Mesenteric fat pad (tissue), 1 donor: ENCODE measurements at regions not wholly inside any gene's neighbourhood (a gene's known extent, or its start where the extent isn't known, plus 50 kb on each side); places are given as distances from the start of the nearest gene placed in this dataset.

Experiments
- DNase-seq: peaks from one replicate; pipeline ENCODE4 v3.0.0-alpha.2; 2020; ENCODE audit warnings: low spot score
- donor health status: DM: yes; HTN: yes; CAD: no.

DNA sequence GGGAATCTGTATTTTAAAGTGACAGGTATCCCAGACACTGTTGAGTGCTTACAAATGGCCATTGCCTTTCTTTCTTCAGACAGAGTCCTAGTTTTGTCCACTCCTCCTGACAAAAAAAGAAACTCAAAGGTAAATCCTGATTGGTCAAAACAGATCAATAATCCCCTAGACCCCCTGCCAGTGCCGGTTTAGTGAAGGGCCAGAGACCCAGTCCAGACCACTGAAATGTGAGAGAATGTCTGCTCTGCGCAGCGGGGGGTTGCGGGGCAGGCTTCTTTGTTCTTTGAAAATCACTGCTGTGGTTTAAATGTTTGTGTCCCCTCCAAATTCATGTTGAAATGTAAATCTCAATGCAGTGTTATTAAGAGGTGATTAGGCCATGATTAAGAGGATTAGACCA lies 177.7 kb upstream of the GPR26 start:
- DNase-seq, result no peak

DNA sequence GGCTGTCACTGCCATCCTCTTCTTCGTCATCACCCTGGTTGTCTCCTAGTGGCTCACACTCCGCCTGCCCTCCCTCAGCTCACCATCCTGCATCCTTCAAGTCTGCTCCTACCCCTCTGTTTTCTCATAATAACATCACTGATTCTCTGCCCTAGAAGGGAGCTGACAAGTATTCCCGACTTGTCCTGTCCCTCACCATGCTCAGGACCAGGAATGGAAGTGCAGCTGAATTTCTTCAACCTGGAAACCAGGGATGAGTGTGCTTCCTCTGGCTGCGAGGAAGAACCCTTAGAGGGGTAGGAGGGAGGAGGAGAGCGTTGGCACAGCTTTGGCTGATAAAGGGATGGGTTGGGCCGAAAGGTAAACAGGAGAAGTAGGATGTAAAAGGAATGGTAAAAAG lies 174.8 kb upstream of the GPR26 start:
- DNase-seq, result no peak

DNA sequence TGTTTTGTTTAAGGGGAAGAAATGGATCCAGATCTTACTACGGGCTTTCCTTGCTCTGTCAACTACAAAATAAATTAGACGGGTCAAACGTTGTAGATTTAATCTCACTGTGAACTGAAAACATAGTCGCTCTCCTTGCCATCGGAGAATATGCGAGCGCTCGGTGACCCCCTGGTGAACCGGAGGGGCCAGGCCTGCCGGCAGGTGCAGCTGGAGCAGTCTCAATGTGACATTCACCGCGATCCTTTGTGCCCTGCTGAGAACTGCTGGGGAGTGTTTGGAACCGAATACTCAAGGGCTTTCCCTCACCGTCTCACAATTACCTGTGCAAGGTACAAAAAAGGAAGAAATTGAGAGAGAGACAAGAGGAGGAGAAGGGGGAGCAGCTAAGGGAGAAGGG lies 174.1 kb upstream of the GPR26 start:
- DNase-seq, result no peak

- no peak for DNase-seq
These were observed 171.8 kb upstream of the GPR26 start for GRCh38 chr10:123494301-123494808.

GRCh38 chr10:123496375-123496774 lies 169.8 kb upstream of the GPR26 start:
- DNase-seq, result no peak

- DNase-seq, result no peak
These were observed 169.0 kb upstream of the GPR26 start for GRCh38 chr10:123496996-123497660.

DNA sequence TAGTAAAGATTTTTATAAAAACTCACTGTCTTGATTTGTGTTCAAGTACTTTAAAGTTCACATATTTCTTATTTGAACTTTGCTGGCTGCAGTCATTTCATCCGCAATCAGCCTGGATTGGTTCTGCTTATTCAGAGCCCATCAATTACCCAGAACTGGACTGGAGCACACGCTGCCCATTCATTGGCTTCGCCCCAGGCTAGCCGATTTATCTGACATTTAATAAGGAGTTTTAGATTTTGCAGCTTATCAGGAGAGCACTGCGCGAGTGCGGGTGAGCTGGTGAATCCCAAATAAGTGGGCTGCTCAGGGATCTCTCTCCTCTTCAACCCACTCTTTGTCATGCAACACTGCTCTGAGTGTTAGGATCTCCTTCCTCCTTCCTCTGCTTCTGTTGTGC lies 166.0 kb upstream of the GPR26 start:
- no peak for DNase-seq

DNA sequence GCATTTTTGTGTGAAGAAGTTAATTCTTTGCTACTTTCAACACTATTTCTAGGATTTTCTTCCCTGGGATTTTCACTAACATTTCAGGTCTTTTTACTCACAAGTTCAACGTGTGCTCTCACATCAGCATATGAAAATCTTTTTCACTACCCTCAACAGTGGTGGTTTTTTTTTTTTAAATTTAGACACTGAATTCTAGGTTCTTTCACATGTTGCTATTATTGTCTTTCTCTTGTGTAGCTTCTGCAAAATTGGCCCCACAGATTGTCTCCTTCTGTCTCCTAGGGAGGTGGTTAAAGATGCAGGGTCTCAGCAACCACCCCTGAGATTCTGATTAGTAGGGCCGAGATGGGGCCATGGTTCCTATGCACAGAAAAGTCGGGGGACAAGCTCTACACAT lies 165.0 kb upstream of the GPR26 start:
- DNase-seq, result no peak

GRCh38 chr10:123502983-123503382 lies 163.2 kb upstream of the GPR26 start:
- no peak for DNase-seq

- DNase-seq, result no peak
These were observed 159.7 kb upstream of the GPR26 start for GRCh38 chr10:123506455-123506854.

DNA sequence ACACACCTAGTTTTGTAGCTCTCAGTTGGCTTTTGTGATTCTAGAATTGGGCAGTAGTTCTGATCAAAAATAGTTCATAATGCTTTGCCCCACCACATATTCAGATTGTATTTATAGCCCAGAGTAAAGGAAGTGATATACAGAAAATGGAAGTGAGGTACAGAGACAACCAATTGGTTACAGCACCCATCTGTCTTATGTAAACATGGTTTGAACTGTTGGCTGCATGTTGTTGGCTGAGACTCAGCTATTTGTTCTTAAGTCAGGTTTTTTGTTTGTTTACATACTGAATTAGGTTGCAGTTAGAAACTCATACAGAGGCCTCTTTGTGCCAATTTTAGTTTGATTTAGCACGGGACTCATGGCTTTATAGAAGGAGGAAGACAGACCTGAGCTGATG lies 158.9 kb upstream of the GPR26 start:
- no peak for DNase-seq

- no peak for DNase-seq
These were observed 156.8 kb upstream of the GPR26 start for GRCh38 chr10:123509338-123509737.

DNA sequence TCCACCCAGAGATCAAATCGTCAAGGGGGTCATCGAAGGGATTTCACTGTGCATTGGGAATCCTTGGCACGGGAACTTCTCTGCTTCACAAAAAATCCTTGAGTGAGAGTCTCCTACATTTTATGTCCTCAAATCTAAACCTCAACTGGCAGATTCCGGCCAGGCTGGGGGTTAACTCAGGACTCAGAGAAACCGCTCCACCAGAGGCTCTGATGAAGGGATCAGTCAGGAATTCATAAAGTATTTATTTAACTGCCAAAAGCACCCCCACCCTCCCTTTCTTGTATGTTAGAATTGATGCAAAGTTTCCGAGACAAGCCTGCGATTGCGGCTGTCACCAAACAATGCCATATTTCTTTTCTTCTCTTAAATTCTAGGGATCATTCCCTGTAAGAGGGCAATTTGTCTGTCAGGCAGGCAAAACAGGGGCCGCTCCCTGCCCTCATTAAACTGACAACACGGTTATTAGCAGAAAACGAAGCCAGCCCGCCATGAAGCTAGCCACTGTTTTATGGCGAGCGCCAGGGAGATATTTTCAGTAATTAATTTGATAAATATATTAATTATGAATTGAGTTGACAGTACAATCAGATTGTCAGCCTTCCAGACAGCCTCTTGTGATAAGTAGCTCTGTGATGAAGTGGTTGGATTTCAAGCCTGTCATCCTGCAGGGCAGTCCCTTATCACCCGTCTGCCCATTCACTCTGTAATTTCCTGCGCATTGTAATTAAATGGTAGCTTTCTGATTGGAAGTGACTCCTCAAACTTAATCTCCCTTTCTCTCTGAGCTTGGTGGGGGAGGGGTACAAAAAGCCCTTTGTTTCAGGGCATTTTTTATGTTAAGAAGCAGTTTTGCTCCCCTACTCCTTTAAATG lies 153.0 kb upstream of the GPR26 start:
- no peak for DNase-seq

GRCh38 chr10:123513870-123514269 lies 152.3 kb upstream of the GPR26 start:
- no peak for DNase-seq

GRCh38 chr10:123514996-123515395 lies 151.2 kb upstream of the GPR26 start:
- DNase-seq, result no peak

DNA sequence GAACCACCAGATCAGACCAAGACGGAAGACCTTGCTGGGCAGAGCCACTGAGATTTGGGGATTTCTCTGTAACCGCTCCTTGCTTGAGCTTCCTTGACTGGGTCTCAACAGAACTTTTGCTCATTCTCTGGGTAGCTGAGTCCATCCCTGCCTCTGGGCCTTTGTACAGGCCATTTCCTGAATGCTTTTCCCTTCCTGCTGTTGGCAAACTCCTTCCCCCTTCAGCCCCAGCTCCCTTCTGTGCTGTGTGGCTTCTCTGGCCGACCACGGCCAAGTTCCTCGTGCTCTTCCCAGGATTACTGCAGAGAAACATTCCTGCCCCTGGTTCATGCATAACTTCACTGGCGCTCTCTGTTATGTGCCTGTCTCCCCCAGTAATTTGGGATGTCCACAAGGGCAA lies 150.5 kb upstream of the GPR26 start:
- no peak for DNase-seq

- DNase-seq, result no peak
These were observed 149.9 kb upstream of the GPR26 start for GRCh38 chr10:123516291-123516690.

DNA sequence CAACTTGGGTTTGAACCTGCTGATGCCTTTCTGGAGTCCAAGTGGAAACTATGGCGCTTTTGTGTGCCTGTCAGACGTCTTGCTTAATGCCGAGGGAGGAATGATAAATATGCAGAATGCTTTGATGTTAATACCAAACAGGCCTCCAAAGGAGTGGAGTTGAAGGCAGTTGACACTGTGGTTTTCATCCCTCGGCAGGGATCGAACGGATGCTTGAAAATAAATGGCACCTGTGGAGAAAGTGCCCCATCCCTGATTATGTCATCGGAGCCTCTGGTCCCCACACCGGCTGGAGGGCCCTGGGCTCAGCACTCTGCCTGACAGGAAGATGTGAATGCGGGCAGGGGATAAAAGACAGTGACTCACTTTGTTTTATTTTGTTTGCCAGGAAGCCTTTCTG lies 148.7 kb upstream of the GPR26 start:
- no peak for DNase-seq

GRCh38 chr10:123517901-123518300 lies 148.3 kb upstream of the GPR26 start:
- DNase-seq, result no peak

DNA sequence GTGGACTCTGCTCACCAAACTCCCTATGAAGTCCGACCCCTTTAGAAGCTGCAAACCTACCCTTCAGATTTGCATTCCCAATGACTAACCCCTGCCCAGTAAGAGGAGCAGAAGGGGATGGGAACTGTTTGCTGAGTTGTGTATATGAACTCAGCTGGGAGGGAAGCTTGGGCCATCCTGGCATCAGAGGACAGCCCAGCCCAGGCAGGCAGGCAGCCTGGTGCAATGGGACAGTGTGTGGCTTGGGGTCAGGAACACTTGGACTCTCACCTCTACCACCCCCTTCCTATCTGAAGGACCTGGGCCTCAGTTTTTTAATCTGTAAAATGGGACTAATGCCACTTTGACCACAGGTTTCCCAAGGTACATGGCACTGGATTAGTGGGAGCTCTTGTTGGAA lies 147.4 kb upstream of the GPR26 start:
- no peak for DNase-seq

- DNase-seq, result no peak
These were observed 146.3 kb upstream of the GPR26 start for GRCh38 chr10:123519861-123520260.

DNA sequence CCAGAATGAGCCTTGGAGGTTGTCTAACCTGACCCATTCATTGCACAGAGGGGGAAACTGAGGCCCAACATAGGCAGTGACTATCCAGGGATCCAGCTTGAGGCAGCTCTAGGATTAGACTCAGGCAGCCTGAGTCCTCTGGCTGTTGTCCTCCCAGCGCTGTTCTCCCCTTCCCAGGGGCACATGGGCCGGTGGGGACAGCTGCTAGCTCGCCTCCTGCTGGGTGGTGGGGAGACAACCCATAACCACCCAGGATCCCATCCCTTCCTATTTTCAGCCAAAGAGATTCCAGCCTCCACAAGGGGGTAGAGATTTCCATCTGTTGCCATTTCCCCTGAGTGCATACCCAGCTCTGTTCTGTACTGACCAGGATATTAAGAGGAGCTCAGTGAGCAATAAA lies 145.1 kb upstream of the GPR26 start:
- no peak for DNase-seq

DNA sequence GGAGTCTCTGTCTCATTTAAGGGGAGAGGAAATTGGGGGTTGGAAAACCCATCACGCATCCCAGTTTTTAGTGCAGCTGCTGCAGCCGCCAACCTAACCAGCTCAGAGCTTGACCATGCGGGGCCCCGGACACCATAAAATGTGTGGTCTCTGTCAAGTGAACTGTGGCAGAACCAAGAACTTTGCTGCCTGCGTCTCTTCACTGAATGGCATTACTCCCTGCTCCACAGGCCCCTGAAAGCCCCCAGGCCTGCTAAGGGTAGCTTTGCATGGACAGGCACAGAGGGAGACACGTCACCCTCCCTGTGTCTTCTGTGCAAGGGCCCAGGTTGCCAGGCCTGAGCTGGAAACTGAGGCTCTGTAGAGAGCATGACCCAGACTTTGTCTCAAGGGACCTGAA lies 144.6 kb upstream of the GPR26 start:
- DNase-seq, result no peak
